ENCODE measurements at regions not wholly inside any gene's neighbourhood (a gene's known extent, or its start where the extent isn't known, plus 50 kb on each side); places are given as distances from the start of the nearest gene placed in this dataset.
"Not testable (repeated sequence)": the region's sequence is repeated elsewhere in the genome, so short reads cannot be mapped to it uniquely, and the experiment has no call there.

DNA sequence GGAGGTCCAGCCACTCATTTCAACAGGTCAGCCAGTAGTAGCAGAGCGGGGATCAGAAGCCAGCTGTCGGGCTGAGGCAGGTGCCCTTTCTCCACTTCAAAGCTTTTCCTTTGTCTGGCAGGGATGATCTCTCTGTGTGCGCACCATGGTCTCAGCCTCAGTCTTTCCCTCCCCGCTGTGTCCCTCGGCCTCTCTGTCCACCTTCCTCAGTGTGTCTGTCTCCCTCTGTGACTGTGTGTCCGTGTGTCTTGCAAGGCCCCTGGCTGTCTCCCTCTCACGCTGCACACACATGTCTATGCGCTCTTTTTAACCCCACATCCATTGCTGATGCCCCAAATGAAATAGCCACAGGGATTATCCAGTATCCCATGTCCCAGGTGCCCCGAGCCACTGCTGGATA lies 134.0 kb upstream of the ZNF469 start:
- TF ChIP-seq GLIS3 (CRISPR knock-in tag; IDR thresholded peaks at IDR 0.05); ZFP30 (CRISPR knock-in tag; IDR thresholded peaks at IDR 0.05); ZNF565 (CRISPR knock-in tag; conservative IDR thresholded peaks at IDR 0.05; ENCODE audit: low read depth); ZFP3 (CRISPR knock-in tag; IDR thresholded peaks at IDR 0.05): not testable (repeated sequence)
- TF ChIP-seq, protein P1, sequence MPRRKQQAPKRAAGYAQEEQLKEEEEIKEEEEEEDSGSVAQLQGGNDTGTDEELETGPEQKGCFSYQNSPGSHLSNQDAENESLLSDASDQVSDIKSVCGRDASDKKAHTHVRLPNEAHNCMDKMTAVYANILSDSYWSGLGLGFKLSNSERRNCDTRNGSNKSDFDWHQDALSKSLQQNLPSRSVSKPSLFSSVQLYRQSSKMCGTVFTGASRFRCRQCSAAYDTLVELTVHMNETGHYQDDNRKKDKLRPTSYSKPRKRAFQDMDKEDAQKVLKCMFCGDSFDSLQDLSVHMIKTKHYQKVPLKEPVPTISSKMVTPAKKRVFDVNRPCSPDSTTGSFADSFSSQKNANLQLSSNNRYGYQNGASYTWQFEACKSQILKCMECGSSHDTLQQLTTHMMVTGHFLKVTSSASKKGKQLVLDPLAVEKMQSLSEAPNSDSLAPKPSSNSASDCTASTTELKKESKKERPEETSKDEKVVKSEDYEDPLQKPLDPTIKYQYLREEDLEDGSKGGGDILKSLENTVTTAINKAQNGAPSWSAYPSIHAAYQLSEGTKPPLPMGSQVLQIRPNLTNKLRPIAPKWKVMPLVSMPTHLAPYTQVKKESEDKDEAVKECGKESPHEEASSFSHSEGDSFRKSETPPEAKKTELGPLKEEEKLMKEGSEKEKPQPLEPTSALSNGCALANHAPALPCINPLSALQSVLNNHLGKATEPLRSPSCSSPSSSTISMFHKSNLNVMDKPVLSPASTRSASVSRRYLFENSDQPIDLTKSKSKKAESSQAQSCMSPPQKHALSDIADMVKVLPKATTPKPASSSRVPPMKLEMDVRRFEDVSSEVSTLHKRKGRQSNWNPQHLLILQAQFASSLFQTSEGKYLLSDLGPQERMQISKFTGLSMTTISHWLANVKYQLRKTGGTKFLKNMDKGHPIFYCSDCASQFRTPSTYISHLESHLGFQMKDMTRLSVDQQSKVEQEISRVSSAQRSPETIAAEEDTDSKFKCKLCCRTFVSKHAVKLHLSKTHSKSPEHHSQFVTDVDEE (CRISPR knock-in tag; IDR thresholded peaks at IDR 0.05), result not testable (repeated sequence)
- TF ChIP-seq, protein P2, sequence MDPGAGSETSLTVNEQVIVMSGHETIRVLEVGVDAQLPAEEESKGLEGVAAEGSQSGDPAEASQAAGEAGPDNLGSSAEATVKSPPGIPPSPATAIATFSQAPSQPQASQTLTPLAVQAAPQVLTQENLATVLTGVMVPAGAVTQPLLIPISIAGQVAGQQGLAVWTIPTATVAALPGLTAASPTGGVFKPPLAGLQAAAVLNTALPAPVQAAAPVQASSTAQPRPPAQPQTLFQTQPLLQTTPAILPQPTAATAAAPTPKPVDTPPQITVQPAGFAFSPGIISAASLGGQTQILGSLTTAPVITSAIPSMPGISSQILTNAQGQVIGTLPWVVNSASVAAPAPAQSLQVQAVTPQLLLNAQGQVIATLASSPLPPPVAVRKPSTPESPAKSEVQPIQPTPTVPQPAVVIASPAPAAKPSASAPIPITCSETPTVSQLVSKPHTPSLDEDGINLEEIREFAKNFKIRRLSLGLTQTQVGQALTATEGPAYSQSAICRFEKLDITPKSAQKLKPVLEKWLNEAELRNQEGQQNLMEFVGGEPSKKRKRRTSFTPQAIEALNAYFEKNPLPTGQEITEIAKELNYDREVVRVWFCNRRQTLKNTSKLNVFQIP (CRISPR knock-in tag; IDR thresholded peaks at IDR 0.05; ENCODE audit: borderline replicate concordance, low read depth), result not testable (repeated sequence)
- TF ChIP-seq, protein P3, sequence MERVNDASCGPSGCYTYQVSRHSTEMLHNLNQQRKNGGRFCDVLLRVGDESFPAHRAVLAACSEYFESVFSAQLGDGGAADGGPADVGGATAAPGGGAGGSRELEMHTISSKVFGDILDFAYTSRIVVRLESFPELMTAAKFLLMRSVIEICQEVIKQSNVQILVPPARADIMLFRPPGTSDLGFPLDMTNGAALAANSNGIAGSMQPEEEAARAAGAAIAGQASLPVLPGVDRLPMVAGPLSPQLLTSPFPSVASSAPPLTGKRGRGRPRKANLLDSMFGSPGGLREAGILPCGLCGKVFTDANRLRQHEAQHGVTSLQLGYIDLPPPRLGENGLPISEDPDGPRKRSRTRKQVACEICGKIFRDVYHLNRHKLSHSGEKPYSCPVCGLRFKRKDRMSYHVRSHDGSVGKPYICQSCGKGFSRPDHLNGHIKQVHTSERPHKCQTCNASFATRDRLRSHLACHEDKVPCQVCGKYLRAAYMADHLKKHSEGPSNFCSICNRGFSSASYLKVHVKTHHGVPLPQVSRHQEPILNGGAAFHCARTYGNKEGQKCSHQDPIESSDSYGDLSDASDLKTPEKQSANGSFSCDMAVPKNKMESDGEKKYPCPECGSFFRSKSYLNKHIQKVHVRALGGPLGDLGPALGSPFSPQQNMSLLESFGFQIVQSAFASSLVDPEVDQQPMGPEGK (CRISPR knock-in tag; IDR thresholded peaks at IDR 0.05; ENCODE audit: borderline replicate concordance), result not testable (repeated sequence)
